ENCODE measurements at regions not wholly inside any gene's neighbourhood (a gene's known extent, or its start where the extent isn't known, plus 50 kb on each side); places are given as distances from the start of the nearest gene placed in this dataset.
"Not testable (repeated sequence)": the region's sequence is repeated elsewhere in the genome, so short reads cannot be mapped to it uniquely, and the experiment has no call there.

DNA sequence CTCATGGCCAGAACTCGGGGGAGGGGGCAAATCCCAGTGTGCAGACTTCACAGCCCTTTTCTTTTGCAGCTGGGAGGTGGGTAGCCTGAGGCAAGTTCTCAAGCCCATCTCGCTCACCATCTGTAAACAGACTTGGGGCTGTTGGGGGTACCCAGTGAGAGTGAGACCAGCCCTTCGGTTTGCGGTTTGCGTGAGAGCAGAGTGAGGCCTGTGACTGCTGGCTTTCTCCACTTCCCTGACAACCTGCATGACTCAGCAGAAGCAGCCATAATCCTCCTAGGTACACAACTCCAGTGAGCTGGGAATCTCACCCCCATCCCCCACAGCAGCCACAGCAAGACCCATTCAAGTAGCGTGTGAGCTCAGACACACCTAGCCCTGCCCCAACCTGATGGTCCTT is 114.5 kb upstream of the RPRM start:
- H3K27me3 ChIP-seq (ENCODE audit: control insufficient read depth in 1 of 2, insufficient read depth in 2 of 2, low read length in 1 of 2); H3K36me3 ChIP-seq (ENCODE audit: control insufficient read depth in 1 of 2, insufficient read depth in 2 of 2, low read length in 1 of 2); H3K4me3 ChIP-seq (ENCODE audit: low read length in 2 of 2); H3K9me3 ChIP-seq (ENCODE audit: control insufficient read depth, low read length); H3K27ac ChIP-seq (ENCODE audit: low read depth in 1 of 2, low read length in 2 of 2); ATAC-seq (ENCODE audit: low FRiP score); DNase-seq; H3K4me1 ChIP-seq (ENCODE audit: control insufficient read depth in 1 of 2, insufficient read depth in 2 of 2, low read length in 2 of 2); intact Hi-C loops (cut with DNase I): not testable (repeated sequence)
- 87 to 88% methylated on average over 6 of the region's 6 CpGs for WGBS, 2 donors

- Histone ChIP-seq H3K27ac (ENCODE audit: low read depth in 1 of 2, low read length in 2 of 2) (no peak overlapping the region), H3K4me3 (ENCODE audit: low read length in 2 of 2) (no peak overlapping the region), H3K36me3 (ENCODE audit: control insufficient read depth in 1 of 2, insufficient read depth in 2 of 2, low read length in 1 of 2) (no peaks in the 10 kb centered on the region), H3K4me1 (ENCODE audit: control insufficient read depth in 1 of 2, insufficient read depth in 2 of 2, low read length in 2 of 2) (no peaks in the 10 kb centered on the region), H3K9me3 (ENCODE audit: control insufficient read depth, low read length) (no peaks in the 10 kb centered on the region), H3K27me3 (ENCODE audit: control insufficient read depth in 1 of 2, insufficient read depth in 2 of 2, low read length in 1 of 2) (no peaks in the 10 kb centered on the region)
- DNase-seq (no peak), ATAC-seq (ENCODE audit: low FRiP score) (no peak)
- intact Hi-C loops (cut with DNase I) = no loop called here
These were observed 117.4 kb upstream of the RPRM start for GRCh38 chr2:153595939-153596338.

- ATAC-seq (ENCODE audit: low FRiP score) = no peak
- WGBS, 2 donors = 84 to 87% methylated on average over 3 of the region's 3 CpGs
These were observed 123.2 kb upstream of the RPRM start for GRCh38 chr2:153601812-153602211.

DNA sequence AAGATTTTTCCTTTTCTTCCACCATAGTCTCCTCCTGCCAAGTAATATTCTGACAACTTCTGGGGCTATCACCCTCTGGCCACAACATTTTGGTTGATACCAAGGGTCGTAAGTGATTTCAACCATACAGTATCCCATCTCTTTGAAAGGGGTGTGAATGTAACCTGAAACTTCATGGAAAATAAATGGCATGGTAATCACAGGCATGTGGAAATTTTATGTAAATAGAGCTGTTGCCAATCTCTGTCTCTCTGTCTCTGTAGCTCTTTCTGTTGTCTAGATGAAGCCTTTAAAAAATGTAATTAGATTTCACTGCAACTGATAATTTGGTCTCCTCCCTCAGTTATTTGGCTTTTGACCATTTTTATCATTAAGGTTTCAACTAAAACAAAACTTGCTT is 125.6 kb upstream of the RPRM start:
- DNase-seq (no peak), ATAC-seq (ENCODE audit: low FRiP score) (no peak)
- H3K4me1 ChIP-seq (ENCODE audit: control insufficient read depth in 1 of 2, insufficient read depth in 2 of 2, low read length in 2 of 2) = no peaks in the 10 kb centered on the region
- no peak overlapping the region for H3K4me3 ChIP-seq (ENCODE audit: low read length in 2 of 2)
- WGBS, 2 donors = 64 to 71% methylated on average over 1 of the region's 1 CpG
- intact Hi-C loops (cut with DNase I) = no loop called here
- no peaks in the 10 kb centered on the region for H3K36me3 ChIP-seq (ENCODE audit: control insufficient read depth in 1 of 2, insufficient read depth in 2 of 2, low read length in 1 of 2)
- H3K27me3 ChIP-seq (ENCODE audit: control insufficient read depth in 1 of 2, insufficient read depth in 2 of 2, low read length in 1 of 2) = peaks cover 0 to 2% of the 10 kb centered on the region in 2 donors
- H3K27ac ChIP-seq (ENCODE audit: low read depth in 1 of 2, low read length in 2 of 2) = no peak overlapping the region
- H3K9me3 ChIP-seq (ENCODE audit: control insufficient read depth, low read length) = no peaks in the 10 kb centered on the region

More at GRCh38 chr2:153601812-153602211, 123.2 kb upstream of the RPRM start:
- Histone ChIP-seq H3K4me3 (ENCODE audit: low read length in 2 of 2) (no peak overlapping the region), H3K27me3 (ENCODE audit: control insufficient read depth in 1 of 2, insufficient read depth in 2 of 2, low read length in 1 of 2) (peaks cover 0 to 2% of the 10 kb centered on the region in 2 donors), H3K4me1 (ENCODE audit: control insufficient read depth in 1 of 2, insufficient read depth in 2 of 2, low read length in 2 of 2) (no peaks in the 10 kb centered on the region), H3K36me3 (ENCODE audit: control insufficient read depth in 1 of 2, insufficient read depth in 2 of 2, low read length in 1 of 2) (no peaks in the 10 kb centered on the region), H3K9me3 (ENCODE audit: control insufficient read depth, low read length) (no peaks in the 10 kb centered on the region), H3K27ac (ENCODE audit: low read depth in 1 of 2, low read length in 2 of 2) (no peak overlapping the region)
- no peak for DNase-seq
- intact Hi-C loops (cut with DNase I) = no loop called here

DNA sequence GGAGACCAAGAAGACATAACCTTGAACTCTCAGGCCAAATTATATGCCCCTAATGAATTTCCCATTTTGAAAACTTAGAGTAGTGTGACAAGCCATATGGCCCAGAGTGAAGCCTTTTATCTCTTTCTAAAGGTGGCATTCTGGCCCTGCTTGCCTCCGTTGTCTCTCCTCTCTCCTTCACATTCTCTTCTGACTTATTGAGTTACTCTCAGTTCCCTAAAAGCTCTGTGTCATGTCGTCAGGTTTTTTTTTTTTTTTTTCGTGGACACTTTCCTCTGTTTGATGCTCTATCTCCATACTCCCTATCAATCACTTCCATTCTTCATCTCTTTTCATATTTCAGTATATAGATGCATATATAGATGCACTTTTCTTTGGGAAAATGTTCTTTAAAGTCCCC is 128.1 kb upstream of the RPRM start:
- Histone ChIP-seq H3K36me3 (ENCODE audit: control insufficient read depth in 1 of 2, insufficient read depth in 2 of 2, low read length in 1 of 2) (no peaks in the 10 kb centered on the region), H3K4me3 (ENCODE audit: low read length in 2 of 2) (no peak overlapping the region), H3K9me3 (ENCODE audit: control insufficient read depth, low read length) (no peaks in the 10 kb centered on the region), H3K27ac (ENCODE audit: low read depth in 1 of 2, low read length in 2 of 2) (no peak overlapping the region), H3K4me1 (ENCODE audit: control insufficient read depth in 1 of 2, insufficient read depth in 2 of 2, low read length in 2 of 2) (no peaks in the 10 kb centered on the region), H3K27me3 (ENCODE audit: control insufficient read depth in 1 of 2, insufficient read depth in 2 of 2, low read length in 1 of 2) (peaks cover 0 to 3% of the 10 kb centered on the region in 2 donors)
- ATAC-seq (ENCODE audit: low FRiP score) (no peak), DNase-seq (no peak)
- 56 to 70% methylated on average over 3 of the region's 3 CpGs for WGBS, 2 donors
- intact Hi-C loops (cut with DNase I) = no loop called here

DNA sequence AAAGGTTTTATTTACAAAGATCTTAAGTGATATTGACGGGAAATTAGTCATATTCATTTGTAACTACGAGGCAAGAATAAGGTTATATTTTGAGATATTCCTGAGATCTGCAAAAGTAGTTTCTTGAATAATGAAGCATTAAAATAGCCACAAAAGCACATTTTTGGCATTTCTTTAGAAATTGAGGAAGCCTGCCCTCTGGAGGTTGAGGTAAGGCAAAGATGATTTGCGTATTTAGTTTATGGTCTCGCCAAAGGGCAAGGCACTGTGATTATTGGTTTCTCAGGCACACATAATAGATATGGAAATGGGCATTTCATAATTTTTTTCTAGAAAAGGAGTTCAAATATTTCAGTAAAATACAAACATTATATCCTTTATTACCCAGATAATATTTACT is 143.7 kb upstream of the RPRM start:
- H3K36me3 ChIP-seq (ENCODE audit: control insufficient read depth in 1 of 2, insufficient read depth in 2 of 2, low read length in 1 of 2) = no peaks in the 10 kb centered on the region
- H3K4me1 ChIP-seq (ENCODE audit: control insufficient read depth in 1 of 2, insufficient read depth in 2 of 2, low read length in 2 of 2) = no peaks in the 10 kb centered on the region
- H3K4me3 ChIP-seq (ENCODE audit: low read length in 2 of 2) = no peak overlapping the region
- H3K9me3 ChIP-seq (ENCODE audit: control insufficient read depth, low read length) = peaks cover 2% of the 10 kb centered on the region
- H3K27ac ChIP-seq (ENCODE audit: low read depth in 1 of 2, low read length in 2 of 2) = no peak overlapping the region
- DNase-seq (no peak), ATAC-seq (ENCODE audit: low FRiP score) (no peak)
- WGBS, 2 donors = 40 to 45% methylated on average over 4 of the region's 4 CpGs
- H3K27me3 ChIP-seq (ENCODE audit: control insufficient read depth in 1 of 2, insufficient read depth in 2 of 2, low read length in 1 of 2) = no peaks in the 10 kb centered on the region
- intact Hi-C loops (cut with DNase I) = no loop called here

DNA sequence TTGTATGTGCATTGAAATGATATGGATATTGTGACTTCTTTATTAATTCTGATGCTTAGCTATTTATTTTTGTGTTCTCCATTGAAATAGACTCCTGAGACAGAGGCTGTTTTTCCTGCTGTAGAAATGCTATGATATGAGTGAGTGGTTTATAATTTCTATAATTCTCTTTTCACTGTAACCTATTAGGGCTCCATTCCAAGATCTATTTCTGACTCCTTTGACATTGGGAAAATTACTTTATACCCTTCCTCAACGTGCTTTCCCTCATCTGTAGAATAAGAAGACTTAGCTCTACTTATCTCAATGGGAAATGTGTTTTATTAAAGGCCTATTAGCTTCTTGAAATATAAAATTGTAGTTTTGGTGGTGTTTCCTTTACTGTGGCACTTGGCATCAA is 144.5 kb upstream of the RPRM start:
- no peak for DNase-seq
- WGBS, 2 donors = 5 to 6% methylated on average over 1 of the region's 1 CpG
- no peak overlapping the region for H3K27ac ChIP-seq (ENCODE audit: low read depth in 1 of 2, low read length in 2 of 2)
- ATAC-seq (ENCODE audit: low FRiP score) = no peak
- H3K4me3 ChIP-seq (ENCODE audit: low read length in 2 of 2) = no peak overlapping the region
- no peaks in the 10 kb centered on the region for H3K27me3 ChIP-seq (ENCODE audit: control insufficient read depth in 1 of 2, insufficient read depth in 2 of 2, low read length in 1 of 2)
- intact Hi-C loops (cut with DNase I) = no loop called here
- peaks cover 2% of the 10 kb centered on the region for H3K9me3 ChIP-seq (ENCODE audit: control insufficient read depth, low read length)
- H3K4me1 ChIP-seq (ENCODE audit: control insufficient read depth in 1 of 2, insufficient read depth in 2 of 2, low read length in 2 of 2) = no peaks in the 10 kb centered on the region
- no peaks in the 10 kb centered on the region for H3K36me3 ChIP-seq (ENCODE audit: control insufficient read depth in 1 of 2, insufficient read depth in 2 of 2, low read length in 1 of 2)

GRCh38 chr2:153626676-153627075 is 148.1 kb upstream of the RPRM start:
- WGBS, 2 donors = 9% methylated on average over 2 of the region's 2 CpGs
- no peaks in the 10 kb centered on the region for H3K36me3 ChIP-seq (ENCODE audit: control insufficient read depth in 1 of 2, insufficient read depth in 2 of 2, low read length in 1 of 2)
- DNase-seq (no peak), ATAC-seq (ENCODE audit: low FRiP score) (no peak)
- H3K27me3 ChIP-seq (ENCODE audit: control insufficient read depth in 1 of 2, insufficient read depth in 2 of 2, low read length in 1 of 2) = no peaks in the 10 kb centered on the region
- no peaks in the 10 kb centered on the region for H3K9me3 ChIP-seq (ENCODE audit: control insufficient read depth, low read length)
- intact Hi-C loops (cut with DNase I) = no loop called here
- no peak overlapping the region for H3K4me3 ChIP-seq (ENCODE audit: low read length in 2 of 2)
- no peak overlapping the region for H3K27ac ChIP-seq (ENCODE audit: low read depth in 1 of 2, low read length in 2 of 2)
- no peaks in the 10 kb centered on the region for H3K4me1 ChIP-seq (ENCODE audit: control insufficient read depth in 1 of 2, insufficient read depth in 2 of 2, low read length in 2 of 2)

- ATAC-seq (ENCODE audit: low FRiP score) (no peak), DNase-seq (no peak)
- Histone ChIP-seq H3K4me1 (ENCODE audit: control insufficient read depth in 1 of 2, insufficient read depth in 2 of 2, low read length in 2 of 2) (no peaks in the 10 kb centered on the region), H3K9me3 (ENCODE audit: control insufficient read depth, low read length) (no peaks in the 10 kb centered on the region), H3K36me3 (ENCODE audit: control insufficient read depth in 1 of 2, insufficient read depth in 2 of 2, low read length in 1 of 2) (no peaks in the 10 kb centered on the region), H3K27ac (ENCODE audit: low read depth in 1 of 2, low read length in 2 of 2) (no peak overlapping the region), H3K4me3 (ENCODE audit: low read length in 2 of 2) (no peak overlapping the region), H3K27me3 (ENCODE audit: control insufficient read depth in 1 of 2, insufficient read depth in 2 of 2, low read length in 1 of 2) (no peaks in the 10 kb centered on the region)
- 66 to 76% methylated on average over 2 of the region's 2 CpGs for WGBS, 2 donors
- intact Hi-C loops (cut with DNase I) = no loop called here
These were observed 156.9 kb upstream of the RPRM start for GRCh38 chr2:153635494-153635893.
